GM18907 (cell line): ENCODE measurements at regions not wholly inside any gene's neighbourhood (a gene's known extent, or its start where the extent isn't known, plus 50 kb on each side); places are given as distances from the start of the nearest gene placed in this dataset.
"Not testable (repeated sequence)": the region's sequence is repeated elsewhere in the genome, so short reads cannot be mapped to it uniquely, and the experiment has no call there.

Experiments used
- ATAC-seq: cut with Tn5 transposase; IDR thresholded peaks from one replicate; pipeline ENCODE4 v1.9.1; 2021; ENCODE audit warnings: mild to moderate bottlenecking, moderate library complexity; ENCODE audit not compliant: unreplicated experiment

DNA sequence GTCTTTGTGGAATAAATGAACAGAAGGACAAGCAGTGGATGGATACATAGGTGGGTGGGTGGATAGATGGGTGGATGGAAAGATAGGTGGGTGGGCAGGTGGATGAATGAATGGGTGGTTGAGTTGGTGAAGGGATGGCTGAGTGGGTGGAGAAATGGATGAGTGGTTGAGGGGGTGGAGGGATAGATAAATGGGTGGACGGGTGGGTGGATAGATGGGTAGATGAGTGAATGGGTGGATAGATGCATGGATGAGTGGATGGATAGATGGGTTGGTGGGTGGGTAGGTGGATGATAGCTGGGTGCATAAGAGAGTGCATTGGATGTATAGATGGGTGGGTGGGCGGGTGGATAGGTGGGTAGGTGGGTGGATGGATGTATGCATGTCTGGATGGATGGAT lies 63.5 kb downstream of the UNC93B1 start:
- ATAC-seq, result not testable (repeated sequence)

DNA sequence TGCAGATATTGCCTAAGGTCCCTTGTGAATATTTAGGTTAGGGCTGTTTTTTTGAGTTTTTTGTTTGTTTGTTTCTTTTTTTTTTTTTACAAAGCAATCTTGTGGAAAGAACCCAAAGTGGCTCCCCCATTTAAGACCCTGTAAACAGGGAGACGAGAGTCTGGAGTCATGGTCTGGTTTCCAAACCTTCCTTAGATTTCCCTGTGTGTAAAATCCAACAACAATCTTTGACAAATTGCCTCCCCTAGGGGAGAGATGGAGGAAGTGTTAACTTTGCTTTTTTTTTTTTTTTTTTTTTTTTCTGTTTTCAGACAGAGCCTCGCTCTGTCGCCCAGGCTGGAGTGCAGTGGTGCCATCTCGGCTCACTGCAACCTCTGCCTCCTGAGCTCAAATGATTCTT lies 64.9 kb downstream of the UNC93B1 start:
- ATAC-seq, result not testable (repeated sequence)

- not testable (repeated sequence) for ATAC-seq
Observed at GRCh38 chr11:67938371-67938770, 65.5 kb downstream of the UNC93B1 start.

DNA sequence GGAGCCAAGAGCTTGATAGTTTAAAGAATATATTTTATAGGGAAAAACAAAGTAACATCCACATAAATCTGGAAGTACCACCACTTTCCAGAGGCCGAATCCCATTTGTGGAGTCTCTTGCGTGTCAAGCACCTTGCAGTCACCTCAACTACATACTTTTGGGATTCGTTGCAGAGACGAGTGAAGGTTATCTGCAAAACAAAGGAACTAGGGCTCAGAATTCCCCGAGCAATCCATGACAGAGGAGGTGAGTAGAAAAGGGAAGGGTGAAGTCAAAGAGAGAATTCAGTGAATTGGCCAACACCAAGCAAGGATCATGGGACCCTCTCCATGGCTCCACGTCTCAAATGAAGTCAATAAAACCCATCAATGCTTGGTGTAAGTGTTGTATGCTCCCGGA lies 80.3 kb downstream of the UNC93B1 start:
- not testable (repeated sequence) for ATAC-seq

GRCh38 chr11:67920546-67920945 lies 83.4 kb downstream of the UNC93B1 start:
- not testable (repeated sequence) for ATAC-seq

DNA sequence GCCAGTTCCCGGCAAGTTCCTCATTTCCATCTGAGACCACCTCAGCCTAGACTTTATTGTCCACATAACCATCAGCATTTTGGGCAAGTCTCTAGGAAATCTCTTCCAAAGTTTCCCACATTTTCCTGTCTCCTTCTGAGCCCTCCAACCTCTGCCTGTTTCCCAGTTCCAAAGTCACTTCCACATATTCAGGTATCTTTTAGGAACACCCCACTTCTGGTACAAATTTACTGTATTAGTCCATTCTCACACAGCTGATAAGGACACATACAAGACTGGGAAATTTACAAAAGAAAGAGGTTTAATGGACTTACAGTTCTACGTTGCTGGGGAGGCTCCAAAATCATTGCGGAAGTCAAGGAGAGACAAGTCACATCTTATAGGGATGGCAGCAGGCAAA lies 91.7 kb downstream of the UNC93B1 start:
- not testable (repeated sequence) for ATAC-seq

GRCh38 chr11:67911211-67911610 lies 92.7 kb downstream of the UNC93B1 start:
- ATAC-seq, result not testable (repeated sequence)

- not testable (repeated sequence) for ATAC-seq
Observed at GRCh38 chr11:67910803-67911202, 93.1 kb downstream of the UNC93B1 start.

GRCh38 chr11:67906969-67907368 lies 96.9 kb downstream of the UNC93B1 start:
- ATAC-seq, result not testable (repeated sequence)

DNA sequence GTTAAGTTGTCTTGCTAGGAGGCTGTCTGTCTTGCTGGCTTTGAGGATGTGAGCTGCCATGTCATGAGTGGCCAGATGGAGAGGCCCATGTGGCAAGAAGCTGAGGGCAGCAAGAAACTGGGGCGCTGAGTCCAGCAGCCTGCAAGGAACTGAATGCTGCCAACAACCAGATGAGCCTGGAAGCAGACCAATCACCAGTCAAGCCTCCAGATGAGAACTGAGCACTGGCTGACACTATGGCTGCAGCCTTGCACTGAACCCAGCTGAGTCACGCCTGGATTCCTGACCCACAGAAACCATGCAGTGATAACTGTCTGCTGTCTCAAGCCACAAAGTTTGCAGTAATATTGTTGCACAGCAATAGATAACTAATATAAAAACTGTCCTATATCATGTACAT lies 104.4 kb downstream of the UNC93B1 start:
- not testable (repeated sequence) for ATAC-seq

GRCh38 chr11:67893487-67893886 lies 110.4 kb downstream of the UNC93B1 start:
- ATAC-seq, result not testable (repeated sequence)

GRCh38 chr11:67889646-67890045 lies 114.3 kb downstream of the UNC93B1 start:
- not testable (repeated sequence) for ATAC-seq

- ATAC-seq, result not testable (repeated sequence)
Observed at GRCh38 chr11:67888056-67888455, 115.8 kb downstream of the UNC93B1 start.

- ATAC-seq, result not testable (repeated sequence)
Observed at GRCh38 chr11:67886672-67887071, 117.2 kb downstream of the UNC93B1 start.

DNA sequence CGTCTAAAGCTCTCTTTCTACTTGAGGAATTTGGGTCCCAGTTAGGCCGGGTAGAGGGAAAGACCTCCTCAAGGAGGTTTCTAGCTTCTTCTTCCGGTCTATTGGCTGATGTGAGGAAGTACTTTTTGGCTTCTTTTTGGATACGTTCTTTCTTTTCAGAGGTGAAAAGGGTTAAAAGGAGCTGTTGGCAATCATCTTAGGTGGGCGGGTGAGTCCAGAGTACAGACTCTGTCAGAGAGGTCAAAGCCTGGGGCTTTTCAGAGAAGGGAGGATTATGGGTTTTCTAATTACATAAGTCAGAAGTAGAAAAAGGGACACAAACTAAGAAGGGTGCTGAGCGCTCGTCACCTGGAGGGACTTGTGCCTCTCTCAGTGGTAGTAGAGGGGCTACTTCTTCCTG lies 117.7 kb downstream of the UNC93B1 start:
- ATAC-seq, result not testable (repeated sequence)

DNA sequence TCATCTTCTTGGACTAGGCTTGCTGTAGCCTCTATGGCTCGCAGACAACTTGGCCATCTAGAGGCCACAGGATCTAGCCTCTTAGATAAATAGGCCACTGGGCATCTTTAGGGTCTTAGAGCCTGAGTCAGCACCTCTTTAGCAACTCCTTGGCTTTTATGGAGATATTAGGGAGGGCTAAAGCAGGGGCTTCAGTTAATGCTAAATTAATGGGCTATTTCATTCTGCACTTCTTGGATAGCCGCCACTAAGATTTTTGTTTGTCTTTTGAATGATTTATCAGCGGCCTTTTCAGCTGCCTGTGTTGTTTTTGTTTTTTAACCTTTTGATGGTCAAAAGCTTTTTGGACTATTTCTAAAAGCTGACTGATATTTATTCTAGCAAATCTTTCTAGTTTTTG lies 118.3 kb downstream of the UNC93B1 start:
- not testable (repeated sequence) for ATAC-seq

GRCh38 chr11:67884761-67885558 lies 118.9 kb downstream of the UNC93B1 start:
- not testable (repeated sequence) for ATAC-seq

DNA sequence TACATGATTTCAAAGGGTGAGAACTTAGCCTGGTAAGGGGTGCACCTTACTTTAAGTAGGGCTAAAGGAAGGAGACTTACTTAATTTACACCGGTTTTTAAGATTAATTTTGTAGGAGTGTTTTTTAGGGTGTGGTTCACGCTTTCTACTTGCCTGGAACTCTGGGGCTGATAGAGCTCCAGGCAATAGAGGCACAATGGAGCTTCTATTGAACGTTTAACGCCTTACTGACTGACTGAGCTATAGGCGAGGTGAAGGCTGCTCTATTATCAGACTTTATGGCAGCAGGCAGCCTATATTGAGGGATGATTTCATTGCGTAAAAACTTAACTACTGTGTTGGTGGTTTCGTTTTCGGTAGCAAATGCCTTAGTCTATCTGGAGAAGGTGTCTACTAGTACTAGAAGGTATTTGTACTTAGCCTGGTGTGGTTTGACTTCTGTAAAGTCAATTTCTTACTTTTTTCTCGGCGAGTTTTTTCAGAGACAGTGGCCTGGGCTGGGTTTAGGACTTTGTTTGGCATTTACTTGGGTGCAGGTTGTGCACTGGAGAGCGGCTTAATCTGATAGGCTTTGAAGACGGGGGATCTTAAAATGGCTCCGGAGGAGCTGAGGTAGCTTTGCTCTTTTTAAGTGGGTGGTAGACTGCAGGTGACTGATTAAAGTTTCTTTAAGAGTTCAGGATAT lies 119.7 kb downstream of the UNC93B1 start:
- not testable (repeated sequence) for ATAC-seq

DNA sequence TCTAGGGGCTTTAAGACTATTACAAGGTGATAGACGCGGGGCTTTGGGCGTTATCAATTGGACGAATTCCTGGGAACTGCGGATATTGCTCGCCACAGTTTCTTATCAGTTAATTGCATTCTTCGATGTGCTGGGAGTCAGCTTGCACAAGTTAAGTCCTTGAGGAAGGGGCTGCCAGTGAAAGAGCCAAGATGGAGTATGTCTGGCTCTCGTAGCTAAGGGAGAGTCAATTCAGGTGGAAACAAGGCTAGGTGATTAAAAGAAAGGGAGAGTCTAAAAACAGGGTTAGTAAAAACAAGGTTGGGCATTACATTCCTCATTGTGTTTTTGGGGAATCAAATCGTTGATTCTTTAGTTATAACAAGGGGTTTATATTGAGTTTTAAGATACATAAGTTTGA lies 121.6 kb downstream of the UNC93B1 start:
- not testable (repeated sequence) for ATAC-seq

DNA sequence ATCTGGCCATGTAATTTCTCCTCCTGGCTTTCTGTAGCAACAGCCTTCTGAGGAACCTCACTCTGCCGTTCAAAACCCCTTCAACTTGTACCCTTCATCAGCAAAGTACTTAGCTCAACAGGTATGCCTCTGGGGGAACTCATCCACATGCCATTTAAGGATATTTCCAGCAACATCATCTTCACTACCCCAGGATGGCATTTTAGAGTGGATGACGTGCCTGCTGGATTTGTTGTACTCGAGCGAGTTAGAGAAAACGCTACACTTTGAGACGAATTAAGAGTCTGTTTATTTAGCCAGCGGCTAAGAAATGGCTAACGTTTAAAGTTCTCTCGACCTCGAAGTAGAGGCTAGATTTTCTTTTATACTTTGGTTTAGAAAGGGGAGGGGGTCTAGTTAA lies 122.1 kb downstream of the UNC93B1 start:
- not testable (repeated sequence) for ATAC-seq

DNA sequence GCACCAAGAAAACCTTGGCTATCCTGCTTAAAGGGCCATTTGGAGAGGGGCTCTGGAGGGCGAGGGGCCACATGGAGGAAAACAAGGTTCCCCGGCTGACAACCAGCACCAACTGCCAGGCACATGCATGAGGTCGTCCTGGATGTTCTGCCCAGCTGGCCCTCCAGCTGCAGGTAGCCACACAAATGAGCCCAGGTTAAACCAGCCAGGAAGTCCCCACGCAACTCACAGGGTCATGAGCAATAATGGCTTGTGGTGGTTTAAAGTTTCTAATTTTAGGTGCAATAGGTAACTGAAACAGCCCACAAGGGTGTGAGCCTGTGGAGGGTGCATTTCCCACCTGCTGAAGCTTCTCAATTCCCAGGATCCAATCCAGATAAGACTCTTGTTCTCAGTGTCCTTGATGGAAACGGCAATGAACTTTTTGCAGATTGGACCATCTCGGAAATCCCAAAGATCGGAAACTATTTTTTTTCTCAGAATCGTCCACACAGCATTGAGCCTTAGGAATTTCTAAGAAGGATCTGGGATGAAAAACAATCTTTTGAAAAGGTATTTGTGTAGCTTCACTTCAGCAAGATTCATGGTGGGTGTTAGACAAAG lies 123.2 kb downstream of the UNC93B1 start:
- not testable (repeated sequence) for ATAC-seq

GRCh38 chr11:67878666-67879065 lies 125.2 kb downstream of the UNC93B1 start:
- ATAC-seq, result not testable (repeated sequence)
